HEK293T (cell line): ENCODE measurements at regions not wholly inside any gene's neighbourhood (a gene's known extent, or its start where the extent isn't known, plus 50 kb on each side); places are given as distances from the start of the nearest gene placed in this dataset.

Experiments used
- CTCF ChIA-PET: fragments of 350-600 bp; formaldehyde crosslinking; extraction: SDS; loops from one replicate; lab custom pipeline; 2021; ENCODE audit warnings: antibody characterized with exemption, inconsistent platforms; lab: Yijun Ruan, JAX
- POLR2A ChIA-PET: fragments of 350-600 bp; formaldehyde crosslinking; extraction: SDS; loops from one replicate; lab custom pipeline; 2020; ENCODE audit warnings: antibody characterized with exemption, inconsistent platforms; lab: Yijun Ruan, JAX
- DNase-seq: peaks from one replicate; pipeline ENCODE4 v3.0.0; 2012; ENCODE audit warnings: mixed read lengths; ENCODE audit errors: extremely low spot score
- ARNT ChIP-seq: fragments of 450-650 bp; IDR thresholded peaks from 2 replicates; pipeline ENCODE4 v1.6.1; 2017; ENCODE audit warnings: mild to moderate bottlenecking
- BHLHE40 ChIP-seq: fragments of 450-650 bp; IDR thresholded peaks from 2 replicates; pipeline ENCODE4 v1.6.1; 2016; ENCODE audit warnings: mild to moderate bottlenecking, moderate library complexity, borderline replicate concordance
- CTBP1 ChIP-seq: fragments of 450-650 bp; IDR thresholded peaks from 2 replicates; pipeline ENCODE4 v1.6.1; 2016; ENCODE audit warnings: borderline replicate concordance
- ELF4 ChIP-seq: fragments of 450-650 bp; IDR thresholded peaks from 2 replicates; pipeline ENCODE4 v1.6.1; 2017; ENCODE audit warnings: antibody characterized with exemption
- FOXA1 ChIP-seq: fragments of 450-650 bp; IDR thresholded peaks from 2 replicates; pipeline ENCODE4 v1.6.1; 2016; ENCODE audit warnings: mild to moderate bottlenecking
- FOXK2 ChIP-seq: fragments of 450-650 bp; IDR thresholded peaks from 2 replicates; pipeline ENCODE4 v1.6.1; 2016; ENCODE audit warnings: mild to moderate bottlenecking
- FOXM1 ChIP-seq: fragments of 450-650 bp; IDR thresholded peaks from 2 replicates; pipeline ENCODE4 v1.6.1; 2017; ENCODE audit warnings: mild to moderate bottlenecking, borderline replicate concordance
- HDGF ChIP-seq: fragments of 450-650 bp; IDR thresholded peaks from 2 replicates; pipeline ENCODE4 v1.6.1; 2017; ENCODE audit warnings: antibody characterized with exemption, borderline replicate concordance
- L3MBTL2 ChIP-seq: fragments of 450-650 bp; conservative IDR thresholded peaks from 2 replicates; pipeline ENCODE4 v1.6.1; 2016; ENCODE audit warnings: mild to moderate bottlenecking
- LEF1 ChIP-seq: fragments of 450-650 bp; IDR thresholded peaks from 2 replicates; pipeline ENCODE4 v1.6.1; 2017; ENCODE audit warnings: mild to moderate bottlenecking, borderline replicate concordance
- NFRKB ChIP-seq: fragments of 450-650 bp; IDR thresholded peaks from 2 replicates; pipeline ENCODE4 v1.6.1; 2016; ENCODE audit warnings: mild to moderate bottlenecking, moderate library complexity
- SP1 ChIP-seq: fragments of 450-650 bp; IDR thresholded peaks from 2 replicates; pipeline ENCODE4 v1.6.1; 2017
- SUZ12 ChIP-seq: fragments of 450-650 bp; IDR thresholded peaks from 2 replicates; pipeline ENCODE4 v1.6.1; 2016; ENCODE audit warnings: mild to moderate bottlenecking
- TARDBP ChIP-seq: fragments of 450-650 bp; IDR thresholded peaks from 2 replicates; pipeline ENCODE4 v1.6.1; 2016
- ZNF384 ChIP-seq: fragments of 450-650 bp; IDR thresholded peaks from 2 replicates; pipeline ENCODE4 v1.6.1; 2016
- TF ChIP-seq, protein P1 (sequence below): fragments of 450-650 bp; IDR thresholded peaks from 2 replicates; pipeline ENCODE4 v1.6.1; 2016

DNA sequence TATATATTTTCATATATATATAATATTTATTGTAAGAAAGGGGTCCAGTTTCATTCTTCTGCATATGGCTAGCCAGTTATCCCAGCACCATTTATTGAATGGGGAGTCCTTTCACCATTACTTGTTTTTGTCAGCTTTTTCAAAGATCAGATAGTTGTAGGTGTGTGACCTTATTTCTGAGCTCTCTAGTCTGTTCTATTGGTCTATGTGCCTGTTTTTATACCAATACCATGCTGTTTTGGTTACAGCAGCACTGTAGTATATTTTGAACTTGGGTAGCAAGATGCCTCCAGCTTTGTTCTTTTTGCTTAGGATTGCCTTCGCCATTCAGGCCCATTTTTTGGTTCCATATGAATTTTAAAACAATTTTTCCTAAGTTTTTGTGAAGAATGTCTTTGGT is 320.1 kb downstream of the CDH2 start:
- CTCF ChIA-PET: no interaction called here
- no peak for DNase-seq
- TF ChIP-seq BHLHE40 (no peak), FOXA1 (no peak), FOXM1 (no peak), CTBP1 (no peak), LEF1 (no peak), FOXK2 (no peak)
- TF ChIP-seq, protein P1, sequence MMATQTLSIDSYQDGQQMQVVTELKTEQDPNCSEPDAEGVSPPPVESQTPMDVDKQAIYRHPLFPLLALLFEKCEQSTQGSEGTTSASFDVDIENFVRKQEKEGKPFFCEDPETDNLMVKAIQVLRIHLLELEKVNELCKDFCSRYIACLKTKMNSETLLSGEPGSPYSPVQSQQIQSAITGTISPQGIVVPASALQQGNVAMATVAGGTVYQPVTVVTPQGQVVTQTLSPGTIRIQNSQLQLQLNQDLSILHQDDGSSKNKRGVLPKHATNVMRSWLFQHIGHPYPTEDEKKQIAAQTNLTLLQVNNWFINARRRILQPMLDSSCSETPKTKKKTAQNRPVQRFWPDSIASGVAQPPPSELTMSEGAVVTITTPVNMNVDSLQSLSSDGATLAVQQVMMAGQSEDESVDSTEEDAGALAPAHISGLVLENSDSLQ: no peak
- POLR2A ChIA-PET: no interaction called here

DNA sequence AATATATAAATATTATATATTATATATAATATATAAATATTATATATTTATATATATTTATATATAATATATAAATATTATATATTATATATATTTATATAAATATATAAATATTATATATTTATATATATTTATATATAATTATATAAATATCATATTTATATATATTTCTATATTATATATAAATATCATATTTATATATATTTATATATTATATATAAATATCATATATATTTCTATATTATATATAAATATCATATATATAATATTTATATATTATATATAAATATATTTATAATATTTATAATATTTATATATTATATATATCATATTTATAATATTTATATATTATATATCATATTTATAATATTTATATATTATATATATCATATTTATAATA is 321.4 kb downstream of the CDH2 start:
- no peak for DNase-seq
- ChIA-PET POLR2A (no interaction called here), CTCF (no interaction called here)
- no peak for TF ChIP-seq BHLHE40
- no peak for TF ChIP-seq FOXA1
- TF ChIP-seq SUZ12: no peak
- no peak for TF ChIP-seq LEF1
- no peak for TF ChIP-seq L3MBTL2
- no peak for TF ChIP-seq SP1
- no peak for TF ChIP-seq FOXK2
- TF ChIP-seq CTBP1: no peak
- no peak for TF ChIP-seq ELF4

DNA sequence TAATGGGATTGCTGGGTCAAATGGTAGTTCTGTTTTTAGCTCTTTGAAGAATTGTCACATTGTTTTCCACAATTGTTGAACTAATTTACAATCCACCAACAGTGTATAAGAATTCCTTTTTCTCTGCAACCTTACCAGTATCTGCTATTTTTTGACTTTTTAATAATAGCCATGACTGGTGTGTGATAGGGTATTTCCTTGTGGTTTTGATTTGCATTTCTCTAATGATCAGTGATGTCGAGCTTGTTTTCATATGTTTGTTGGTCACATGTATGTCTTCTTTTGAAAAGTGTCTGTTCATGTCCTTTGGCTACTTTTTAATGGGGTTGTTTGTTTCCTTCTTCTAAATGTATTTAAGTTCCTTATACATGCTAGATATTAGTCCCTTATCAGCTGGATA is 322.3 kb downstream of the CDH2 start:
- TF ChIP-seq FOXM1 (no peak), FOXK2 (no peak), HDGF (no peak), L3MBTL2 (no peak), SP1 (no peak), BHLHE40 (no peak), ARNT (no peak), FOXA1 (no peak), SUZ12 (no peak), ZNF384 (no peak), LEF1 (no peak), ELF4 (no peak), CTBP1 (no peak), NFRKB (no peak), TARDBP (no peak)
- TF ChIP-seq, protein P1: no peak
- no peak for DNase-seq
- ChIA-PET POLR2A (no interaction called here), CTCF (no interaction called here)

DNA sequence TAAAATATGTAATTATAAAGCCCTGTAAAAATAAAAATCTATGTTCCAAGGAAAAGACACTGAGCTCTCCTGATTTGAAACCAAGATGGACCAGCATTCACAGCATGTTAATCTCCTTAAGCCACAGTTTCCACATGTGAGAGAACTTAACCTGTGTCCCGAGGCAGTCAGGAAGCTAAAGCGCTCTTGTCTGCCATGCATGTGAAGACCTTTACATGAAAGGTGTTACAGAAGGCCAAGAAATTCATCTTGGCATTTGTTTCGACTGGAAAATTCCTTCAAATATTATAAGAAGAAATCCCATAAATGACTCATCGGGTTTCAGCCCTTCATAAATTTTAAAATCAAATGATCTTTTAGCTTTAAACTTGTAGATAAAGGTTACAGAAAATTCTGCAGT is 328.6 kb downstream of the CDH2 start:
- DNase-seq: no peak
- ChIA-PET POLR2A (no interaction called here), CTCF (no interaction called here)
- no peak for TF ChIP-seq ELF4
- TF ChIP-seq FOXA1: no peak
- no peak for TF ChIP-seq ARNT
- TF ChIP-seq BHLHE40: no peak
- TF ChIP-seq FOXM1: no peak
- TF ChIP-seq SUZ12: no peak
- TF ChIP-seq LEF1: no peak
- TF ChIP-seq FOXK2: no peak
- TF ChIP-seq HDGF: no peak
- no peak for TF ChIP-seq CTBP1
- TF ChIP-seq L3MBTL2: no peak
- no peak for TF ChIP-seq ZNF384
- TF ChIP-seq, protein P1: no peak
- no peak for TF ChIP-seq NFRKB
- TF ChIP-seq TARDBP: no peak
- no peak for TF ChIP-seq SP1

DNA sequence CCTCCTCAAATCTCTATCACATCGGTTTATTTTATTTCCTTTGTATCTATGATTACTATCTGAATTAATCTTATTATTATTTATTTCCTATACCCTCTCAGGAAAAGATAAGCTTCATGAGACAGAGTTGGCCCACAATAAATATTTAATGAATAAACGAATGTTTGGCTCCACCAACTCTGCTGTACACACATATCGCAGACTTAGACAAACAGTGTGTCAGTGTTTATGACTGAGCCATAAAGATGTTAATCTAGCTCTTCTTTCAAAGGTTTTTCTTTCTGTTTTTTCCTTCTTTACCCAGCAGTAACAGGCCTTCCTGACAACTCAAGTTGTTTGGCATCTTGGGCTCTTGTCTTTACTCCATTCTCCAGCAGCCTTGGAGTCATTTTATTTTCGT is 329.5 kb downstream of the CDH2 start:
- no peak for TF ChIP-seq FOXK2
- no peak for TF ChIP-seq NFRKB
- no peak for TF ChIP-seq FOXA1
- TF ChIP-seq, protein P1: no peak
- no peak for TF ChIP-seq SP1
- TF ChIP-seq HDGF: no peak
- TF ChIP-seq FOXM1: no peak
- no peak for TF ChIP-seq L3MBTL2
- TF ChIP-seq ZNF384: no peak
- TF ChIP-seq SUZ12: no peak
- no peak for TF ChIP-seq ELF4
- TF ChIP-seq LEF1: no peak
- ChIA-PET CTCF (interaction anchor here (0.7 kb wide), 2 partner anchors 10 to 1305 kb away, joined by 3 read pairs; no protein-coding TSS in a partner anchor), POLR2A (no interaction called here)
- no peak for DNase-seq

DNA sequence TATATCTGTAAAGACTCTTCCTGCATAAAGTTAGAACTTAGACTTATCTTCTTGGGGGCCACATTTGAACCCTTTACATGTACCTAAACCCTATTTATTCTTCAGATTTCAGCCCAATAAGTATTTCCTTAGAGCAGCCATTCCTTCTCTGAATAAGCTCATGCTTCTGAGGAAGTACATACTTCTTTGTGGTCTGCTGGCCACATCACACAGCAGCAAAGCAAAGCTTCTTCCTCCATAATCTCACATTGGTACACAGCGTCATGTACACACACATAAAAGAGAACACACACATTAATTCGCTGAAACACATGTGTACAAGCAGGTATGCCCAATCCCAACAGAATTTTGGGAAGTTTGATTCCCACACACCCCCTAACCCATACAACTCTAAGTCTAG is 331.0 kb downstream of the CDH2 start:
- ChIA-PET POLR2A (no interaction called here), CTCF (no interaction called here)
- no peak for TF ChIP-seq CTBP1
- TF ChIP-seq LEF1: no peak
- TF ChIP-seq TARDBP: no peak
- no peak for TF ChIP-seq L3MBTL2
- no peak for TF ChIP-seq FOXA1
- DNase-seq: no peak
